H1 (cell line): ENCODE measurements at regions not wholly inside any gene's neighbourhood (a gene's known extent, or its start where the extent isn't known, plus 50 kb on each side); places are given as distances from the start of the nearest gene placed in this dataset.

Source experiments
- CTCF ChIA-PET: fragments of 300-600 bp; sonication (Branson Sonifier 250); formaldehyde crosslinking; loops from one replicate; lab custom pipeline; 2021; ENCODE audit not compliant: partially characterized antibody; lab: Charles Lee
- POLR2A ChIA-PET: fragments of 300-600 bp; sonication (Branson Sonifier 250); formaldehyde crosslinking; loops from one replicate; lab custom pipeline; 2021; ENCODE audit warnings: inconsistent platforms; ENCODE audit not compliant: partially characterized antibody; lab: Charles Lee
- DNase-seq, 2 experiments: peaks; one replicate each; pipeline versions ENCODE4 v3.0.0 to v3.0.0-alpha.2; 2010 to 2022; ENCODE audit warnings: low spot score in 2 of 2, low read depth in 1 of 2, mixed read lengths in 1 of 2
- FAIRE-seq: peaks from 2 replicates; lab custom pipeline; 2011; peaks lifted over from hg19 to GRCh38; lab: Jason Lieb, UNC
- H2AFZ ChIP-seq: 2 replicates; pipeline ENCODE4 v1.8.1; 2012; ENCODE audit warnings: low read length, inconsistent platforms
- H2AK5ac ChIP-seq: 2 replicates; pipeline ENCODE4 v1.6.1; 2013; ENCODE audit warnings: low read depth, low read length
- H2BK120ac ChIP-seq: replicated peaks from 2 replicates; pipeline ENCODE3; 2013; ENCODE audit warnings: low read depth, low read length, inconsistent platforms
- H2BK12ac ChIP-seq: 2 replicates; pipeline ENCODE4 v1.6.1; 2013; ENCODE audit warnings: low read depth, low read length
- H2BK15ac ChIP-seq: 2 replicates; pipeline ENCODE4 v1.6.1; 2013; ENCODE audit warnings: low read length
- H2BK20ac ChIP-seq: 2 replicates; pipeline ENCODE4 v1.6.1; 2013; ENCODE audit warnings: low read length
- H2BK5ac ChIP-seq: 2 replicates; pipeline ENCODE4 v1.6.1; 2013; ENCODE audit warnings: low read depth, low read length
- H3K14ac ChIP-seq: 2 replicates; pipeline ENCODE4 v1.6.1; 2013; ENCODE audit warnings: inconsistent platforms; ENCODE audit not compliant: insufficient read length
- H3K18ac ChIP-seq: 2 replicates; pipeline ENCODE4 v1.6.1; 2013; ENCODE audit warnings: low read length; ENCODE audit errors: extremely low read depth
- H3K23ac ChIP-seq: 2 replicates; pipeline ENCODE4 v1.6.1; 2013; ENCODE audit warnings: inconsistent platforms; ENCODE audit not compliant: insufficient read length
- H3K23me2 ChIP-seq: 2 replicates; pipeline ENCODE4 v1.6.1; 2013; ENCODE audit warnings: low read depth, low read length
- H3K27ac ChIP-seq: 2 replicates; pipeline ENCODE4 v1.6.1; 2011; ENCODE audit warnings: low read depth, low read length, inconsistent platforms
- H3K27me3 ChIP-seq, 4 experiments: replicated peaks in 1 of 4; 1 replicate in 1 of 4; 2 replicates in 3 of 4; pipeline versions ENCODE4 v1.6.1 to v1.8.1; 2011 to 2013; ENCODE audit warnings: low read length in 3 of 4, mild to moderate bottlenecking in 3 of 4, inconsistent platforms in 2 of 4, mixed read lengths in 2 of 4, moderate library complexity in 1 of 4; ENCODE audit not compliant: control insufficient read depth in 3 of 4, insufficient read depth in 3 of 4; ENCODE audit errors: extremely low read depth in 1 of 4
- H3K36me3 ChIP-seq, 4 experiments: 2 replicates each; pipeline versions ENCODE4 v1.6.1 to v1.8.1; 2011 to 2013; ENCODE audit warnings: mild to moderate bottlenecking in 4 of 4, low read length in 3 of 4, moderate library complexity in 2 of 4, control low read depth in 1 of 4, inconsistent platforms in 1 of 4; ENCODE audit not compliant: insufficient read depth in 4 of 4, control insufficient read depth in 2 of 4
- H3K4ac ChIP-seq: replicated peaks from 2 replicates; pipeline ENCODE3; 2013; ENCODE audit warnings: low read length, low read depth, mixed read lengths, inconsistent platforms; ENCODE audit not compliant: insufficient read length
- H3K4me1 ChIP-seq, 4 experiments: replicated peaks in 1 of 4; 1 replicate in 1 of 4; 2 replicates in 3 of 4; pipeline versions ENCODE4 v1.6.1 to v1.8.1; 2011 to 2013; ENCODE audit warnings: low read length in 3 of 4, inconsistent platforms in 2 of 4, mixed read lengths in 1 of 4; ENCODE audit not compliant: insufficient read depth in 4 of 4, control insufficient read depth in 3 of 4
- H3K4me2 ChIP-seq, 2 experiments: 2 replicates each; pipeline versions ENCODE4 v1.6.1 to v1.8.1; 2011 to 2013; ENCODE audit warnings: low read depth in 2 of 2, low read length in 2 of 2, control low read depth in 1 of 2, inconsistent platforms in 1 of 2, mild to moderate bottlenecking in 1 of 2; ENCODE audit not compliant: insufficient read depth in 1 of 2
- H3K4me3 ChIP-seq, 4 experiments: fragments of 200-600, 300-600 bp in 1 of 4; sonication (generic), shearing (Covaris generic), sonication (Bioruptor Twin) in 1 of 4; 2 replicates each; pipeline versions ENCODE4 v1.5.1 to v1.8.1; 2011 to 2016; ENCODE audit warnings: low read length in 4 of 4, low read depth in 3 of 4, control low read depth in 2 of 4, inconsistent platforms in 2 of 4, mild to moderate bottlenecking in 2 of 4, mixed read lengths in 1 of 4, moderate library complexity in 1 of 4; ENCODE audit not compliant: insufficient read depth in 2 of 4; ENCODE audit errors: extremely low read depth in 1 of 4
- H3K56ac ChIP-seq: replicated peaks from 2 replicates; pipeline ENCODE3; 2013; ENCODE audit warnings: low read depth, mild to moderate bottlenecking, mixed read lengths, low read length, inconsistent platforms; ENCODE audit not compliant: insufficient read length
- H3K79me1 ChIP-seq: 2 replicates; pipeline ENCODE4 v1.6.1; 2013; ENCODE audit warnings: low read depth, low read length, control low read depth
- H3K79me2 ChIP-seq, 2 experiments: 2 replicates each; pipeline versions ENCODE4 v1.6.1 to v1.8.1; 2012 to 2013; ENCODE audit warnings: low read length in 2 of 2, mild to moderate bottlenecking in 2 of 2, inconsistent platforms in 1 of 2; ENCODE audit not compliant: insufficient read depth in 2 of 2, control insufficient read depth in 1 of 2
- H3K9ac ChIP-seq, 4 experiments: replicated peaks in 1 of 4; 1 replicate in 1 of 4; 2 replicates in 3 of 4; pipeline versions ENCODE4 v1.6.1 to v1.8.1; 2011 to 2013; ENCODE audit warnings: low read depth in 3 of 4, low read length in 3 of 4, control low read depth in 2 of 4, mild to moderate bottlenecking in 2 of 4, moderate library complexity in 2 of 4, inconsistent platforms in 1 of 4; ENCODE audit errors: extremely low read depth in 1 of 4
- H3K9me3 ChIP-seq, 2 experiments: 2 replicates each; pipeline versions ENCODE4 v1.6.1 to v1.8.1; 2012 to 2013; ENCODE audit warnings: mild to moderate bottlenecking in 2 of 2, moderate library complexity in 2 of 2, control low read depth in 1 of 2, inconsistent platforms in 1 of 2, low read depth in 1 of 2, low read length in 1 of 2, mixed read lengths in 1 of 2; ENCODE audit not compliant: insufficient read depth in 2 of 2
- H4K20me1 ChIP-seq, 2 experiments: replicated peaks in 1 of 2; 2 replicates each; pipeline versions ENCODE3 to v1.8.1; 2011 to 2013; ENCODE audit warnings: inconsistent platforms in 2 of 2, low read length in 2 of 2, mild to moderate bottlenecking in 1 of 2; ENCODE audit not compliant: insufficient read depth in 2 of 2, control insufficient read depth in 1 of 2
- H4K5ac ChIP-seq: 2 replicates; pipeline ENCODE4 v1.6.1; 2013; ENCODE audit warnings: low read length, low read depth, mixed read lengths, inconsistent platforms; ENCODE audit not compliant: insufficient read length
- H4K8ac ChIP-seq: 2 replicates; pipeline ENCODE4 v1.8.0; 2013; ENCODE audit warnings: mild to moderate bottlenecking, moderate library complexity, low read length, inconsistent platforms; ENCODE audit not compliant: insufficient read depth; ENCODE audit errors: extremely low read depth
- H4K91ac ChIP-seq: replicated peaks from 2 replicates; pipeline ENCODE3; 2013; ENCODE audit warnings: low read length, mixed read lengths, inconsistent platforms; ENCODE audit not compliant: insufficient read length
- BCL11A ChIP-seq, 2 experiments: IDR thresholded peaks; one replicate each; pipeline ENCODE4 v1.6.1; 2011; ENCODE audit warnings: low read depth in 2 of 2, low read length in 2 of 2, mild to moderate bottlenecking in 2 of 2
- WGBS, 2 experiments: shearing (Covaris generic) in 1 of 2; methylation state at CpG; one replicate each; pipeline versions ENCODE4 v1.1.6 to v1.1.7; 2013 to 2015; ENCODE audit warnings: low lambda C conversion rate in 2 of 2, mixed read lengths in 2 of 2, inconsistent platforms in 1 of 2, low coverage in 1 of 2, missing lambda C conversion rate in 1 of 2; ENCODE audit not compliant: insufficient replicate concordance in 2 of 2, insufficient coverage in 1 of 2, insufficient read length in 1 of 2; ENCODE audit errors: extremely low coverage in 1 of 2, missing lambda C conversion rate in 1 of 2; 5-methylcytosine and 5-hydroxymethylcytosine counted together
- TF ChIP-seq, protein P1 (sequence below): IDR thresholded peaks from 2 replicates; pipeline ENCODE4 v1.6.1; 2012; ENCODE audit warnings: inconsistent platforms

DNA sequence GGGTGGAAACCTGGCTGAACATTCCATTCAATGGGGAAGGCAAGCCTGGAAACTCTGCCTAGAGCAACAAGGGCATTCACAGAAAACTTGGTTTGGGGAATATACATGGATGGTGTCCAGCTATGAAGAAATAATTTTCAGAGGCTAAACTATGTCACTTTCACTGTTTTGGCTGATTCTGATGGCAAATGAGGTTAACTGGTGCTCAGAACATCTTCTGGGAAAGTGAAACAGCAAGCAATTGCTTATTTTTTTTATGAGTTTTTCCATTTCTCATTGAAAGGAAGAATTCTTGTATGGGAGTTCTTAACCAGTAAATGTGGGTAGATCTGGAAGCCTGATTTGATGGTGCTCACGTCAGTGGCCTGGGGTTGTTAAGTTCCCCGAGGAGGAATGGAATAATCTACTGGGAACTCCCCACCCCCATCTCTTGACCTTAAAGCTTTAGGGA is 132.8 kb upstream of the BTG1 start:
- no peak overlapping the region for H3K27ac ChIP-seq
- DNase-seq, result no peak
- no peak overlapping the region for H2AK5ac ChIP-seq
- no peaks in the 10 kb centered on the region for H3K4me1 ChIP-seq
- no peaks in the 10 kb centered on the region for H3K79me2 ChIP-seq
- H4K5ac ChIP-seq, result no peak overlapping the region
- H3K4ac ChIP-seq, result no peak overlapping the region
- H3K23me2 ChIP-seq, result no peaks in the 10 kb centered on the region
- H2AFZ ChIP-seq, result no peak overlapping the region
- no peak overlapping the region for H3K56ac ChIP-seq
- CTCF ChIA-PET, result interaction anchor here (1.0 kb wide), 1 partner anchor 14 kb away, joined by 3 read pairs; no protein-coding TSS in a partner anchor
- no peak overlapping the region for H3K4me3 ChIP-seq
- H3K9me3 ChIP-seq, result no peaks in the 10 kb centered on the region
- no peak overlapping the region for H3K14ac ChIP-seq
- H3K79me1 ChIP-seq, result no peaks in the 10 kb centered on the region
- H3K23ac ChIP-seq, result no peak overlapping the region
- no peak overlapping the region for H4K8ac ChIP-seq
- WGBS, 2 experiments, result 93% methylated on average over 2 of the region's 2 CpGs; no CpG with 5 or more reads in 1 of the 2 experiments
- no peaks in the 10 kb centered on the region for H4K20me1 ChIP-seq
- no peak overlapping the region for H2BK12ac ChIP-seq
- POLR2A ChIA-PET, result interaction anchor here (1.1 kb wide), 1 partner anchor 8 kb away, joined by 3 read pairs; no protein-coding TSS in a partner anchor
- H3K4me2 ChIP-seq, result no peak overlapping the region
- TF ChIP-seq, protein P1, sequence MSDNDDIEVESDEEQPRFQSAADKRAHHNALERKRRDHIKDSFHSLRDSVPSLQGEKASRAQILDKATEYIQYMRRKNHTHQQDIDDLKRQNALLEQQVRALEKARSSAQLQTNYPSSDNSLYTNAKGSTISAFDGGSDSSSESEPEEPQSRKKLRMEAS, result no peak
- TF ChIP-seq BCL11A (IDR thresholded peaks at IDR 0.05; ENCODE audit: low read depth in 2 of 2, low read length in 2 of 2), result no peak
- TF ChIP-seq, all 59 proteins: peak for 0
- Histone ChIP-seq H2BK120ac (no peak overlapping the region), H4K91ac (no peak overlapping the region), H3K18ac (no peak overlapping the region), H2BK5ac (no peak overlapping the region), H3K27me3 (no peaks in the 10 kb centered on the region), H2BK20ac (no peak overlapping the region), H3K36me3 (no peaks in the 10 kb centered on the region), H2BK15ac (no peak overlapping the region), H3K9ac (no peak overlapping the region)
- no peak for FAIRE-seq
